ENCODE measurements at regions not wholly inside any gene's neighbourhood (a gene's known extent, or its start where the extent isn't known, plus 50 kb on each side); places are given as distances from the start of the nearest gene placed in this dataset.

- no peak for TF ChIP-seq ETS1 (IDR thresholded peaks at IDR 0.05)
These were observed 1257.4 kb upstream of the ZEB2 start (continued) for GRCh38 chr2:145777297-145777696.

GRCh38 chr2:145775591-145775990 is 1255.7 kb upstream of the ZEB2 start:
- no peaks in the 10 kb centered on the region; the same call in 2 of the 3 replicates for H3K36me3 Mint-ChIP-seq (ENCODE audit: low read depth)
- H3K4me1 ChIP-seq (ENCODE audit: insufficient read depth) = peaks cover 5% of the 10 kb centered on the region; the same call in 1 of the 2 replicates
- no peak overlapping the region for H3K27ac Mint-ChIP-seq
- DNase-seq (ENCODE audit: low spot score) (no peak), ATAC-seq (no peak)
- H3K27ac ChIP-seq (ENCODE audit: low read depth) = no peak overlapping the region
- no peak overlapping the region for H3K4me2 ChIP-seq
- H3F3A ChIP-seq (replicated peaks; ENCODE audit: low read depth) = no peaks in the 10 kb centered on the region
- no peaks in the 10 kb centered on the region; the same call in 2 of the 3 replicates for H3K9me3 Mint-ChIP-seq
- no peak overlapping the region for H3K4me3 ChIP-seq
- no peaks in the 10 kb centered on the region for H3K27me3 ChIP-seq (ENCODE audit: insufficient read depth)
- peaks cover 14% of the 10 kb centered on the region for H3K9me2 ChIP-seq (ENCODE audit: insufficient read depth)
- no peak for TF ChIP-seq ZNF331 (CRISPR knock-in tag; IDR thresholded peaks at IDR 0.05; ENCODE audit: low read depth)
- H3K4me1 Mint-ChIP-seq = peaks cover 8% of the 10 kb centered on the region; the same call in 2 of the 3 replicates
- no peaks in the 10 kb centered on the region for H4K20me1 ChIP-seq (replicated peaks; ENCODE audit: insufficient read depth)
- no peaks in the 10 kb centered on the region for H3K27me3 Mint-ChIP-seq (ENCODE audit: insufficient read depth, low read depth, poor library complexity)
- H3K36me3 ChIP-seq (ENCODE audit: insufficient read depth) = no peaks in the 10 kb centered on the region
- no peak overlapping the region for H3K4me3 Mint-ChIP-seq
- no peak overlapping the region for H2AFZ ChIP-seq
- no peaks in the 10 kb centered on the region for H3K79me2 ChIP-seq (replicated peaks; ENCODE audit: insufficient read depth)

GRCh38 chr2:145771525-145771924 is 1251.6 kb upstream of the ZEB2 start:
- Histone ChIP-seq H2AFZ (no peak overlapping the region), H3K4me1 (ENCODE audit: insufficient read depth) (no peaks in the 10 kb centered on the region), H3K4me2 (no peak overlapping the region), H3K27me3 (ENCODE audit: insufficient read depth) (no peaks in the 10 kb centered on the region), H4K20me1 (replicated peaks; ENCODE audit: insufficient read depth) (no peaks in the 10 kb centered on the region), H3K27ac (ENCODE audit: low read depth) (no peak overlapping the region), H3K4me3 (no peak overlapping the region), H3K79me2 (replicated peaks; ENCODE audit: insufficient read depth) (no peaks in the 10 kb centered on the region), H3K36me3 (ENCODE audit: insufficient read depth) (no peaks in the 10 kb centered on the region), H3K9me2 (ENCODE audit: insufficient read depth) (peaks cover 4% of the 10 kb centered on the region; the same call in 1 of the 2 replicates), H3F3A (replicated peaks; ENCODE audit: low read depth) (no peaks in the 10 kb centered on the region)
- Mint-ChIP-seq H3K36me3 (ENCODE audit: low read depth) (no peaks in the 10 kb centered on the region; the same call in 2 of the 3 replicates), H3K9me3 (no peaks in the 10 kb centered on the region), H3K27ac (no peak overlapping the region), H3K4me3 (no peak overlapping the region), H3K27me3 (ENCODE audit: insufficient read depth, low read depth, poor library complexity) (no peaks in the 10 kb centered on the region), H3K4me1 (no peaks in the 10 kb centered on the region)
- ATAC-seq (no peak), DNase-seq (ENCODE audit: low spot score) (no peak)
- TF ChIP-seq ETS1 (IDR thresholded peaks at IDR 0.05) (no peak), EZH2phosphoT487 (IDR thresholded peaks at IDR 0.05; ENCODE audit: unreplicated experiment) (no peak), POLR2AphosphoS5 (IDR thresholded peaks at IDR 0.05; ENCODE audit: low read depth) (no peak), ZNF114 (CRISPR knock-in tag; IDR thresholded peaks at IDR 0.05) (no peak), CREB1 (CRISPR knock-in tag; IDR thresholded peaks at IDR 0.05; ENCODE audit: low read depth) (no peak), ZNF462 (CRISPR knock-in tag; IDR thresholded peaks at IDR 0.05) (no peak), REST (IDR thresholded peaks at IDR 0.05; ENCODE audit: unreplicated experiment) (no peak)

All from GM23338 (cell line).